GM23248 (cell line): ENCODE measurements at regions not wholly inside any gene's neighbourhood (a gene's known extent, or its start where the extent isn't known, plus 50 kb on each side); places are given as distances from the start of the nearest gene placed in this dataset.

Source experiments
- EZH2 ChIP-seq: fragments of 200-600 bp; sonication (generic); IDR thresholded peaks from 2 replicates; pipeline ENCODE4 v1.6.1; 2018; ENCODE audit warnings: antibody characterized with exemption, mild to moderate bottlenecking; ENCODE audit not compliant: insufficient read depth, poor library complexity, severe bottlenecking
- EZH2phosphoT487 ChIP-seq: fragments of 200-600 bp; sonication (generic); IDR thresholded peaks from 2 replicates; pipeline ENCODE4 v1.6.1; 2018; ENCODE audit warnings: antibody characterized with exemption, moderate library complexity, mild to moderate bottlenecking, low read depth; ENCODE audit not compliant: insufficient read depth

DNA sequence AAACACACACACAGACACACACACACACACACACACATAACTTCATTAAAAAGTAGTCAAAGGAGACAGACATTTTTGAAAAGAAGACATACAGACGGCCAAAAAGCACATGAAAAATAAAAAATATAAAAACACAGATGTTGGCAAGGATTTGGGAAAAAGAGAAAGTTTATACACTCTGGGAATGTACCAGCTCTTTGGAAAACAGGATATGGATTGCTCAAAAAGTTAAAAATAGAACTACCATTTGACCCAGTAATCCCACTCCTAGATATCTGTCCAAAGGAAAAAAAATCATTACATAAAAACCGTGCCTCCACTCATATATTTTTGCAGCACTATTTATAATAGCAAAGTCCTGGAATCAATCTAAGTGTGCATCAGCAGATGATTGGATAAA lies 128.4 kb upstream of the C21orf91 start:
- TF ChIP-seq EZH2 = no peak
- no peak for TF ChIP-seq EZH2phosphoT487
